ENCODE measurements at regions not wholly inside any gene's neighbourhood (a gene's known extent, or its start where the extent isn't known, plus 50 kb on each side); places are given as distances from the start of the nearest gene placed in this dataset.

GRCh38 chr4:66522244-66522643 lies 852.0 kb upstream of the EPHA5 start:
- TF ChIP-seq, protein P1, sequence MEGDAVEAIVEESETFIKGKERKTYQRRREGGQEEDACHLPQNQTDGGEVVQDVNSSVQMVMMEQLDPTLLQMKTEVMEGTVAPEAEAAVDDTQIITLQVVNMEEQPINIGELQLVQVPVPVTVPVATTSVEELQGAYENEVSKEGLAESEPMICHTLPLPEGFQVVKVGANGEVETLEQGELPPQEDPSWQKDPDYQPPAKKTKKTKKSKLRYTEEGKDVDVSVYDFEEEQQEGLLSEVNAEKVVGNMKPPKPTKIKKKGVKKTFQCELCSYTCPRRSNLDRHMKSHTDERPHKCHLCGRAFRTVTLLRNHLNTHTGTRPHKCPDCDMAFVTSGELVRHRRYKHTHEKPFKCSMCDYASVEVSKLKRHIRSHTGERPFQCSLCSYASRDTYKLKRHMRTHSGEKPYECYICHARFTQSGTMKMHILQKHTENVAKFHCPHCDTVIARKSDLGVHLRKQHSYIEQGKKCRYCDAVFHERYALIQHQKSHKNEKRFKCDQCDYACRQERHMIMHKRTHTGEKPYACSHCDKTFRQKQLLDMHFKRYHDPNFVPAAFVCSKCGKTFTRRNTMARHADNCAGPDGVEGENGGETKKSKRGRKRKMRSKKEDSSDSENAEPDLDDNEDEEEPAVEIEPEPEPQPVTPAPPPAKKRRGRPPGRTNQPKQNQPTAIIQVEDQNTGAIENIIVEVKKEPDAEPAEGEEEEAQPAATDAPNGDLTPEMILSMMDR (IDR thresholded peaks at IDR 0.05; ENCODE audit: low read depth, low read length, poor library complexity, severe bottlenecking), result no peak
- no peak for TF ChIP-seq EZH2phosphoT487 (IDR thresholded peaks at IDR 0.05; ENCODE audit: borderline replicate concordance, low read length)
